ENCODE measurements at regions not wholly inside any gene's neighbourhood (a gene's known extent, or its start where the extent isn't known, plus 50 kb on each side); places are given as distances from the start of the nearest gene placed in this dataset.

- no peak for DNase-seq (ENCODE audit: low spot score)
Observed at GRCh38 chr1:221104596-221104995, 225.4 kb downstream of the HLX start.

DNA sequence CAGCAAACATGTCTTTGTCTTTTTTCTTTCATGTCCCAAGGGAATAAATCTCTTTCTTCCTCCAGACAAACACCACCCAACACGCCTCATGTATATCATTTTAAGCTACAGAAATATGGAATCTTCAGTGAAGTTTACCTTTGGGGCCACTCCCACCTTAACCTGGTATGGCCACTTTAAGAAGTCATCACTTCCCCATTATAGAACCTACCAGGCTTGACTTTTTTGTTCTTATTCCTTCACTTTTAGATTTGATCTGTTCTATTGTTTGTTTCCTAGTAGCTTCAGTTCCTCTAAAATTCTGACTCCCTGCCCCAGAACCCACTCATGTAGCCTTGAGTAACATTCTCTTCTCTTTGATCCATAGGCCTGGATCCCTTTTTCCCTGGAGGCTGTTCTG lies 226.3 kb downstream of the HLX start:
- DNase-seq (ENCODE audit: low spot score), result no peak

GRCh38 chr1:221106616-221107015 lies 227.4 kb downstream of the HLX start:
- no peak for DNase-seq (ENCODE audit: low spot score)

DNA sequence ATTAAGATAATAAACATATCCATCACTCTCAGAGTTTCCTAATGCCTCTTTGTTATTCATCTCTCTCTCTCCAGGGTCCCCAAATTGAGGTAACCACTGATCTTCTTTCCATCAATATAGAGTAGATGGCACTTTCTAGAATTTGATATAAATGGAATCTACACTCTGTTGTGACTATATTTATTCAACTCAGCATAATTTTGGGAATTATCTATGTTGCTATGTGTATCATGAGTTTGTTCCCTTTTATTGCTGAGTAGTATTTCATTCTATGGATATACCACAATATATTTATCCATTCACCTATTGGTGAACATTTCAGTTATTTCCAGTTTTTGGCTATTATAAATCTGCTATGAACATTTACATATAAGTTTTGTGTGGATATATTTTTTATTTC lies 230.7 kb downstream of the HLX start:
- no peak for DNase-seq (ENCODE audit: low spot score)

DNA sequence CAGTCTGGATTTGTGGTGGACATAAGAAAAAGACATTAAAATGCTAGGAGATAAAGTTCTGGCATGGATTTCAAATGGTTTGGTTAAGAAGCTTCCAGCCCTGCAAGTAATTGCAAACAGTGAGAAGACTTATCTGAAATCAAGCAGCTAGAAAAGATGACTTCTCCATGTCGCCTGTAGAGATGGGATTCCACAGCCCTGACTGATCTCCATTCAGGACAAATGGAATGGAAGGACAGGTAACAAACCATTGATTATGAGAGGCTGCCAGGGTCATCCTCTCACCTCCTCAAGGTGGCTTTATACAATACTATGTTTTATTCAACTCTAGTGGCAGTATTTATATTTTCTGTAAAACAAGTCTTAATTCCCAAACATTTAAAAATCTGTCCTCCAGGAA lies 237.9 kb downstream of the HLX start:
- no peak for DNase-seq (ENCODE audit: low spot score)

GRCh38 chr1:221117548-221117951 lies 238.3 kb downstream of the HLX start:
- DNase-seq (ENCODE audit: low spot score), result no peak

DNA sequence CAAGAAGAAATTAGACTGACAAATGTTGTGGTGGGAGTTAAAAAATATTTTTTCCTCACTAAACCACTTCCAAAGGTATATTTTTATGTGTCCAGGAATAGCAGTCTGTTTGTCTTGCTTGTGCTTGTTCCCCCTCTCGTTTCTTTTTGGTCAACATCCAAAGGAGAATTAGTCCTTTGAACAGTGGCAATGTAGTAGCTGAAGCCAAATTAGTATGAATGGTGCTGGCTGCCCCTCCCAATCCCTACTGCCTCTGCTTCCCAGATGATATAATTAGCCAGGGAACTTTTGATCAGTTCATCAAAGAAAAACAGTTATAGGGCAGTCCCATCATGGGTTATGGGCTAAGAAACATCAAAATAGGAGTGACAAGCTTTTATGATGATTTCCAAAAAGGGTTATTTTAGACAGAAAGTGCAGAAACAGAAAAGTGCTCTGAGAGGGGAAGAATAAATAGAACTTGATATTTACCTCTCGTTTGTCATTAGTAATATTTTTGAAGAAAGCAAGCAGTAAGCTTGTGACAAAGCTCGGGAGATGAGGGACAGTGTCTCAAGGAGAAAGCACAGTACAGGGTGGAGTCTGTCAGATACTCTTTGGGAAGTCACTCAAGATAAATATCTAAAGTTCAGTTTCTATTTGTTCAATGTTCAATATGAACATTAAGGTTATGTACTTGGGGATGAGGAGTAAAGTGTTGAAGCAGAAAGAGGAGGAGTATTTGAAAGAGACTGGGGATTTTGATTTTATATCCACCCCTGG lies 239.1 kb downstream of the HLX start:
- DNase-seq (ENCODE audit: low spot score), result no peak

- no peak for DNase-seq (ENCODE audit: low spot score)
Observed at GRCh38 chr1:221118938-221119320, 239.7 kb downstream of the HLX start.

GRCh38 chr1:221122501-221122900 lies 243.3 kb downstream of the HLX start:
- no peak for DNase-seq (ENCODE audit: low spot score)

DNA sequence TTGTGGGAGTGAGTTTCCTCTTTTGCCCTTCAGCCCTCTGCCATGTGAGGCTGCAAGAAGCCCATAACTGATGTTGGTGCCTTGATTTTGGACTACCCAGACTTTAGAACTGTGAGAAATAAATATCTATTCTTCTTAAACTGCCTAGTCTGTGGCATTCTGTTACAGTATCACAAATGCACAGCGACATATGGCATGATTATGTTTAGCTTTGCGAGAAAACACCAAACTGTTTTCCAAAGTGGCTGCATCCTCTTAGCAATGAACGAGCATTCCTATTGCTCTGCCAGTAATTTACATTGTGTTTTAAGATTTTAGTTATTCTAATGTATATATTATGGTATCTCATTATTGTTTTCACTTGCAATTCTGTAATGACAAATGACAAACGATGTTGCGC lies 246.7 kb downstream of the HLX start:
- DNase-seq (ENCODE audit: low spot score), result no peak

DNA sequence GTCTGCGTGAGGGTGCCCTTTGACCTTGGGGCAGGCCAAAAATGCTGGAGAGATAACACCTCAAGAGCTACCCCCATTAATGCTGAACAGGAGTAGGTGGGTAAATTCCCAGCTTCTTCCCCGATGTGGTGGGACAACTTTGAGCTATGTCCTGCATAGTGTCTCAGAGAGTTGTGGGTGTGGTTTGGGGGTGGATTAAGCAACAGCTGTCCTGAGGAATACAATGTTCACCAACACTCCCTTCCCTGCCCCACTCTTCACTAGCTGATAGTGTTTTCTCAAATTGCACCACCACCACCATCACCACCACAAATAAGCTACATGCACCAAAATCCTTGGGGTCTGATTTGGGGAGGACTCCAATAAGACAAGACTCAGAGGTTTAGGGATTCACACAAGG lies 258.4 kb downstream of the HLX start:
- no peak for DNase-seq (ENCODE audit: low spot score)

DNA sequence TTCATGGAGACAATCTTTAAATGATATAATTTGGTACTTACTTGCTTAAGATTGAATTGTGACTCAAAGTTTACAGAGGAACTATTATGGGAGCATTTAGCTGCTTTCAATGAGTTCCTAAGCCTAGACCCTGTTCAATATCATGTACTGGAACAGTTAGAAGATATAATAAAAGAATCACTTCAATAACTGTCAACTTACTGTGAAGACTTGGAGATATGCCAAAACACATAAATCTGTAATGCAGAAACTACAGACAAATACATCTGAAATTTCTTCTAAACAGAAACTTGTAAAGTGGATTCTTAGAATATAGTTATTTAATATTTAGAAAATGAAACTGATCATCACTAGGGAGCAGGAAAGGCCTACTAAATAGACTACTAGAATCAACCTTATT lies 259.3 kb downstream of the HLX start:
- DNase-seq (ENCODE audit: low spot score), result no peak

GRCh38 chr1:221139991-221140390 lies 260.7 kb downstream of the HLX start:
- DNase-seq (ENCODE audit: low spot score), result no peak

- no peak for DNase-seq (ENCODE audit: low spot score)
Observed at GRCh38 chr1:221141096-221141495, 261.9 kb downstream of the HLX start.

DNA sequence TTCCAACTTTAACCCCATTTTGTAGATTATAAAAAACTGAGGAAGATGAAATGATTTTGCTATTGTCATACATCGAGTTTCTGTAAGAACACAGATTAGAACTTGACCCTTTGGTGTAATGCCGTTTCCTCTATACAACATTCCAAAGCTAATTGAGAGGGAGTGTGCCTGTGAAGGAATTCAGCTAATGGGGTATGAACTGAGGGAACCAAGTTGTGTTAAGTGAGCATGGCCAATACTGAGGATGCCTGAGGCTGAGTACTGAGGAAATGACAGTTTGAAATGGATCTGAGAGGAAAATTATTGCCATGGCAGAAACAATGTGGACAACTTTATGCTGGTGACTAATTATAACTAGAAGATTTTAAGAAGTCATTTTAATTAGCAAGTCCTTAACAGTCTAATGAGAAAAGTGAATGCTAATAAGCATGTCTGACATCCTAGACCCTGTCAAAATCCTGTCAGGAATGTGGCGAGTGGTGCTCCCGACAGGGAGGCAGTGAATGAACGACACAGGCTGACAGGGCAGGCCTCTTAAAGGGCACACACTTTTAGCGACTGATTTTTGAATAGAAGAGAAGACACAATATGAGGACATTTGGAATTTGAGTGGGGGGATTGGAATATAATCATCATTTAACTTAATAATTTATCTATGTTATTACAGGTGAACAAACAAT lies 262.5 kb downstream of the HLX start:
- DNase-seq (ENCODE audit: low spot score), result no peak

DNA sequence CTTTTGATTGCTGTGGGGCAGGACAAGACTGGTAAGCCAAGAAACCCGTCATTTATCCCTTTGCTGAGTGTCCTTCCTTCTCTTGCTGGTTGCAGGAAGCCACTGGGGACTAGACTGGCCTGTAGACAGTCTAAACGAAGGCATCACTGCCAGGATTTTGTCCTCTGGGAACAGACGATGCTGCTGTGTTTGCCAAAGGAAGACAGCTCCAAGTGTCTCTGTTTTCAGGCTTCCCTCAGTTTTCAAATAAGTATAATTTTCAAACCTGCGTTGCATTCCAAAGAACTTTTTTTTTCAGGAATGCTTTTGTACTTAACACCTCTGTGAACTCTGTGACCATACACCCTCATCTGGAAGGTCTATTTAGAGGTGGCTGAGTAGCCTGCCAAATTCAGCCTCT lies 269.4 kb downstream of the HLX start:
- DNase-seq (ENCODE audit: low spot score), result no peak

- no peak for DNase-seq (ENCODE audit: low spot score)
Observed at GRCh38 chr1:221149111-221149510, 269.9 kb downstream of the HLX start.

DNA sequence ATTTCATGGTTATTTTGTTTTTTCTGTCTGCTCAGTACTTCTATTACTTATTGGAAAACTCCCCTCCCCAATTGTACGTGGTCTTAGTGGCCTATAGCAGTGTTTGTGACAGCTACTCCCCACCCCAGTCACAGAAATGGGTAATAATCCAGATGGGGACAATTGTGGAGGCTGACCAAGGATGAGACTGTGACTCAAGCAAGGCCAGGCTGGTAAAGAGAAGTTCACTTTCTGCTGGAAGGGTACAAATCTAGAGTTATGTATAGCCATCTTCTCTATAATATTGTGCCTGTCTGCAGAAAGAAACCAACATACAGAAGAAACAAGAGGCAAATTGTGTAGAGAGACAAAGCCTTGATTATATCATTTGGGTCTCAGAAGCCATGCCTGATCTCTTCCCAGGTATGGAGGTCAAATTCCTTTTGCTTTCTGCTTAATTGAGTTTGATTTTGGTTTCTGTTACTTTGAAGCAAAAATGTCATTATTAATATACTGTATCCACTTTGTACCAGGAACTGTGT lies 270.4 kb downstream of the HLX start:
- no peak for DNase-seq (ENCODE audit: low spot score)

DNA sequence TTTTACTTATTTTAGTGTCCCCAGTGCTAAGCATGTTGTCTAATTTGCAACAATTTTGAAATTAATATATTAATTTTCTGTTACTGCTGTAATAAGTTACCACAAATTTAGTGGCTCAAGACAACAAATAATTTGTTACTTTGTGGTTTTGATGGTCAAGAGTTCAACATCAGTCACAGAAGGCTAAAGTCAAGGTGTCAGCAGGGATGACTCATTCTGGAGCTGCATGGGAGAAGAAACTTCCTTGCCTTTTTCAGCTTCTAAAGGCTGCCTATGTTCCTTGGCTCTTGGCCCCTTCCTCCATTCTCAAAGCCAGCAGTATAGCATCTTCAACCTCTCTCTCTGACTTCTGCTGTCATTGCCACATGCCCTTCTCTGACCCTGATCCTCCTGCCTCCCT lies 271.8 kb downstream of the HLX start:
- DNase-seq (ENCODE audit: low spot score), result no peak

DNA sequence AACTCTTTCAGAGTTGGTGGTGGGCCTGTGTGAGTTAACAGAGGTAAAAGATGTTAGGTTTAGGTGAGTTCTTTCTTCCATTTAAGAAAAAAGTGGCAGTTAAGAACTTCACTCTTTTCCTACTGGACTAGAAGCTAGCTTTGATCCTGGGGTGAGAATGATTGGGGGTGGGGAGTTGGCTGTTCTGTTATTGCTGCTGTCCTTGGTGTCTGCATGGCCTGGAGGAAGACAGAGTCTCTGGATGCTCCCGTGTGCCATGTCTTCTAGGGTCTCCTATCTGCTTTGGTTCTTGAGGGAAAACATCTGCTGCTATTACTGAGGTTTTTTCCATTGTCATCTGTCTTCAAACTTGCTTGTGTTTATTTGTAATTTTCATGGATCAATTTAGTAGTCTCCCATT lies 275.7 kb downstream of the HLX start:
- DNase-seq (ENCODE audit: low spot score), result no peak

DNA sequence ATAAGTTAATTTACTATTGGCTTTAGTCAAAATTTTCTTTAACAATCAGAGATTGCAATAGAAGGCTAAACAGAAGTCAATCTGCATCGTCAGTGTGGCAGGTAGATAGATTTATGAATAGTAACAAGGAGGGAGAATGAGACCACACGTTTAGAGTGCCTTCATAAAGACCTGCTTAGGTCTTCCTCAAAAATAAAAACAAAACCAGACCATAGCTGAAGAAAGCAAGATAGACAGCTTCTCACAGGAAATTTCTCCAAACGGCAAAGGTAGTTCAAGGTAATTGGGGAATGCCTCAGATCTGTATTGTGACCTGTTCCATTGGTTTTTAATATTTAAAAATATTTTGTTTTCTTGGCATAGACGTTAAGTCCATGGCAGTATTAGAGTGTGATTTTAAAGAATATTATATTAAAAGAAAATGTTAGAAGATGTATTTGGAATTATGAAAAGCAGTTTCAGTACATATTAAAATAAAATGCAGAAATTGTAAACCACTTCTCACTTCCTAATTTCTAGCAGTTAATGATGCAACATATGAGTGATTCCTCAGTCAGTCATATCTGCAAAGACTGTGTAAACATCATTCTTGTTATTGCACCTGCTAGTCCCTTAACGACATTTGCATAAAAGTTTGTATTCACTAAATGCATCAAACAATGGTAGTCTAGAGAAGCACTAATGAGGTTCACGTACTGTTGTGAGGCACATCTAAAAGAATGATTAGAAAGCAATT lies 278.0 kb downstream of the HLX start:
- DNase-seq (ENCODE audit: low spot score), result no peak

- DNase-seq (ENCODE audit: low spot score), result no peak
Observed at GRCh38 chr1:221159608-221160007, 280.4 kb downstream of the HLX start.

GRCh38 chr1:221161571-221162041 lies 282.4 kb downstream of the HLX start:
- no peak for DNase-seq (ENCODE audit: low spot score)

All from hematopoietic multipotent progenitor cell treated with erythropoietin and hydrocortisone succinate and interleukin-3 and kit ligand, for 15 days (in vitro differentiated cells).